ENCODE measurements at regions not wholly inside any gene's neighbourhood (a gene's known extent, or its start where the extent isn't known, plus 50 kb on each side); places are given as distances from the start of the nearest gene placed in this dataset.

GRCh38 chr1:82317671-82318070 lies 516.9 kb downstream of the ADGRL2 start:
- DNase-seq, result no peak

GRCh38 chr1:82299656-82300055 lies 498.9 kb downstream of the ADGRL2 start:
- no peak for DNase-seq

GRCh38 chr1:82299056-82299455 lies 498.3 kb downstream of the ADGRL2 start:
- DNase-seq, result no peak

GRCh38 chr1:82297139-82297896 lies 496.6 kb downstream of the ADGRL2 start:
- no peak for DNase-seq

GRCh38 chr1:82287556-82287955 lies 486.8 kb downstream of the ADGRL2 start:
- DNase-seq, result no peak

GRCh38 chr1:82284213-82284612 lies 483.5 kb downstream of the ADGRL2 start:
- DNase-seq, result no peak

GRCh38 chr1:82279241-82279640 lies 478.5 kb downstream of the ADGRL2 start:
- DNase-seq, result no peak

GRCh38 chr1:82273816-82274215 lies 473.1 kb downstream of the ADGRL2 start:
- DNase-seq, result no peak

GRCh38 chr1:82269431-82269830 lies 468.7 kb downstream of the ADGRL2 start:
- peak; percentile 80 for DNase-seq

GRCh38 chr1:82268826-82269225 lies 468.1 kb downstream of the ADGRL2 start:
- DNase-seq, result no peak

- no peak for DNase-seq
These were observed 465.6 kb downstream of the ADGRL2 start for GRCh38 chr1:82266351-82266750.

GRCh38 chr1:82265436-82265835 lies 464.7 kb downstream of the ADGRL2 start:
- DNase-seq, result no peak

GRCh38 chr1:82264802-82265201 lies 464.1 kb downstream of the ADGRL2 start:
- DNase-seq, result no peak

- no peak for DNase-seq
These were observed 462.7 kb downstream of the ADGRL2 start for GRCh38 chr1:82263396-82263795.

- DNase-seq, result no peak
These were observed 459.9 kb downstream of the ADGRL2 start for GRCh38 chr1:82260666-82261065.

- no peak for DNase-seq
These were observed 459.3 kb downstream of the ADGRL2 start for GRCh38 chr1:82260051-82260450.

- DNase-seq, result no peak
These were observed 458.2 kb downstream of the ADGRL2 start for GRCh38 chr1:82258887-82259286.

GRCh38 chr1:82246050-82246449 lies 445.3 kb downstream of the ADGRL2 start:
- no peak for DNase-seq

GRCh38 chr1:82245345-82246014 lies 444.7 kb downstream of the ADGRL2 start:
- no peak for DNase-seq

GRCh38 chr1:82240571-82240970 lies 439.8 kb downstream of the ADGRL2 start:
- DNase-seq, result no peak

GRCh38 chr1:82230667-82231066 lies 429.9 kb downstream of the ADGRL2 start:
- no peak for DNase-seq

GRCh38 chr1:82227306-82228095 lies 426.8 kb downstream of the ADGRL2 start:
- DNase-seq, result peak; percentile 50

GRCh38 chr1:82226186-82226505 lies 425.4 kb downstream of the ADGRL2 start:
- no peak for DNase-seq

Measured in femur (tissue), 1 donor.